ENCODE measurements at regions not wholly inside any gene's neighbourhood (a gene's known extent, or its start where the extent isn't known, plus 50 kb on each side); places are given as distances from the start of the nearest gene placed in this dataset.

- H3K4me3 ChIP-seq = no peak overlapping the region
- no peaks in the 10 kb centered on the region for H3K27me3 ChIP-seq (replicated peaks; ENCODE audit: insufficient read depth)
- H3K36me3 ChIP-seq = no peaks in the 10 kb centered on the region
- no peak for DNase-seq (ENCODE audit: low spot score)
- 44% methylated on average over 4 of the region's 4 CpGs for whole genome bisulfite sequencing
- no peak overlapping the region for H3K27ac ChIP-seq
- no peak for TF ChIP-seq POLR2AphosphoS5 (IDR thresholded peaks at IDR 0.05)
- no peak for TF ChIP-seq CTCF (IDR thresholded peaks at IDR 0.05)
- TF ChIP-seq POLR2A (IDR thresholded peaks at IDR 0.05) = no peak
- H3K4me1 ChIP-seq (replicated peaks) = no peaks in the 10 kb centered on the region
- H3K9me3 ChIP-seq = no peaks in the 10 kb centered on the region
- intact Hi-C loops (cut with DNase I) = no loop called here
These were observed 280.0 kb downstream of the REEP3 start for GRCh38 chr10:63801166-63801565.

GRCh38 chr10:63806330-63806729 lies 285.1 kb downstream of the REEP3 start:
- no peak for DNase-seq (ENCODE audit: low spot score)
- intact Hi-C loops (cut with DNase I) = no loop called here
- Histone ChIP-seq H3K27me3 (replicated peaks; ENCODE audit: insufficient read depth) (no peaks in the 10 kb centered on the region), H3K4me1 (replicated peaks) (no peaks in the 10 kb centered on the region), H3K36me3 (no peaks in the 10 kb centered on the region), H3K9me3 (no peaks in the 10 kb centered on the region), H3K4me3 (no peak overlapping the region), H3K27ac (no peak overlapping the region)
- WGBS = 42% methylated on average over 2 of the region's 2 CpGs
- TF ChIP-seq POLR2AphosphoS5 (IDR thresholded peaks at IDR 0.05) = no peak
- TF ChIP-seq POLR2A (IDR thresholded peaks at IDR 0.05) = no peak
- no peak for TF ChIP-seq CTCF (IDR thresholded peaks at IDR 0.05)

GRCh38 chr10:63812501-63812900 lies 291.3 kb downstream of the REEP3 start:
- Histone ChIP-seq H3K27ac (no peak overlapping the region), H3K9me3 (no peaks in the 10 kb centered on the region), H3K4me1 (replicated peaks) (no peaks in the 10 kb centered on the region), H3K27me3 (replicated peaks; ENCODE audit: insufficient read depth) (no peaks in the 10 kb centered on the region), H3K36me3 (no peaks in the 10 kb centered on the region), H3K4me3 (no peak overlapping the region)
- intact Hi-C loops (cut with DNase I) = no loop called here
- no peak for TF ChIP-seq POLR2AphosphoS5 (IDR thresholded peaks at IDR 0.05)
- no peak for TF ChIP-seq CTCF (IDR thresholded peaks at IDR 0.05)
- no peak for TF ChIP-seq POLR2A (IDR thresholded peaks at IDR 0.05)
- DNase-seq (ENCODE audit: low spot score) = no peak
- 38% methylated on average over 1 of the region's 2 CpGs for WGBS

- H3K4me1 ChIP-seq (replicated peaks) = no peaks in the 10 kb centered on the region
- peak; percentile 50 for DNase-seq (ENCODE audit: low spot score)
- no peaks in the 10 kb centered on the region for H3K36me3 ChIP-seq
- intact Hi-C loops (cut with DNase I) = no loop called here
- H3K27me3 ChIP-seq (replicated peaks; ENCODE audit: insufficient read depth) = no peaks in the 10 kb centered on the region
- 1% methylated on average over 3 of the region's 3 CpGs for WGBS
- no peak for TF ChIP-seq POLR2AphosphoS5 (IDR thresholded peaks at IDR 0.05)
- TF ChIP-seq CTCF (IDR thresholded peaks at IDR 0.05) = peak; percentile 24 to 60 (median 57)
- H3K9me3 ChIP-seq = no peaks in the 10 kb centered on the region
- H3K27ac ChIP-seq = no peak overlapping the region
- H3K4me3 ChIP-seq = no peak overlapping the region
These were observed 298.6 kb downstream of the REEP3 start for GRCh38 chr10:63819753-63820329.

GRCh38 chr10:63822496-63822895 lies 301.3 kb downstream of the REEP3 start:
- WGBS = 67% methylated on average over 5 of the region's 5 CpGs
- Histone ChIP-seq H3K36me3 (no peaks in the 10 kb centered on the region), H3K9me3 (no peaks in the 10 kb centered on the region), H3K4me1 (replicated peaks) (no peaks in the 10 kb centered on the region), H3K4me3 (no peak overlapping the region), H3K27me3 (replicated peaks; ENCODE audit: insufficient read depth) (no peaks in the 10 kb centered on the region), H3K27ac (no peak overlapping the region)
- no peak for DNase-seq (ENCODE audit: low spot score)
- TF ChIP-seq POLR2A (IDR thresholded peaks at IDR 0.05) (no peak), POLR2AphosphoS5 (IDR thresholded peaks at IDR 0.05) (no peak), CTCF (IDR thresholded peaks at IDR 0.05) (no peak)
- intact Hi-C loops (cut with DNase I) = no loop called here
